HEK293 (cell line): ENCODE measurements at regions not wholly inside any gene's neighbourhood (a gene's known extent, or its start where the extent isn't known, plus 50 kb on each side); places are given as distances from the start of the nearest gene placed in this dataset.

Experiments used
- CTCF ChIA-PET: fragments of 350-600 bp; formaldehyde crosslinking; extraction: SDS; loops from one replicate; lab custom pipeline; 2021; ENCODE audit warnings: antibody characterized with exemption; lab: Yijun Ruan, JAX
- POLR2A ChIA-PET: fragments of 300-600 bp; formaldehyde crosslinking; extraction: SDS; loops from one replicate; lab custom pipeline; 2020; ENCODE audit warnings: antibody characterized with exemption, inconsistent platforms; lab: Yijun Ruan, JAX
- H3K27ac ChIP-seq: fragments of 200-500 bp; sonication (Bioruptor generic); 2 replicates; pipeline ENCODE4 v1.5.1; 2014; ENCODE audit warnings: low read depth, low read length, control low read depth, inconsistent platforms; ENCODE audit errors: extremely low read depth
- H3K36me3 ChIP-seq, 2 experiments: fragments of 200-500 bp in 1 of 2; sonication (Bioruptor generic) in 1 of 2; 1 replicate in 1 of 2; 2 replicates in 1 of 2; pipeline ENCODE4 v1.5.1; 2014 to 2017; ENCODE audit warnings: inconsistent platforms in 2 of 2, low read length in 2 of 2; ENCODE audit not compliant: control insufficient read depth in 2 of 2, insufficient read depth in 1 of 2
- H3K4me1 ChIP-seq: fragments of 200-500 bp; sonication (Bioruptor generic); 2 replicates; pipeline ENCODE4 v1.5.1; 2014; ENCODE audit warnings: mild to moderate bottlenecking, low read length, inconsistent platforms; ENCODE audit not compliant: control insufficient read depth, insufficient read depth
- H3K4me3 ChIP-seq: 2 replicates; pipeline ENCODE4 v1.5.1; 2011; ENCODE audit warnings: low read depth, mild to moderate bottlenecking, control low read depth, low read length, moderate library complexity
- H3K9me3 ChIP-seq: fragments of 200-500 bp; sonication (Bioruptor generic); 2 replicates; pipeline ENCODE4 v1.5.1; 2014; ENCODE audit warnings: low read depth, low read length, inconsistent platforms; ENCODE audit not compliant: control insufficient read depth, insufficient read depth
- ATF2 ChIP-seq: fragments of 450-650 bp; formaldehyde crosslinking; IDR thresholded peaks from 2 replicates; pipeline ENCODE4 v1.5.1; 2016; ENCODE audit warnings: missing biosample characterization, missing genetic modification characterization, low read depth
- GFI1B ChIP-seq: fragments of 450-650 bp; formaldehyde crosslinking; IDR thresholded peaks from 2 replicates; pipeline ENCODE4 v1.5.1; 2016; ENCODE audit warnings: missing biosample characterization, missing genetic modification characterization
- MYNN ChIP-seq: fragments of 450-650 bp; formaldehyde crosslinking; IDR thresholded peaks from 2 replicates; pipeline ENCODE4 v1.5.1; 2016; ENCODE audit warnings: missing biosample characterization, missing genetic modification characterization, borderline replicate concordance
- MZF1 ChIP-seq: fragments of 450-650 bp; formaldehyde crosslinking; IDR thresholded peaks from 2 replicates; pipeline ENCODE4 v1.5.1; 2017; ENCODE audit warnings: missing biosample characterization, missing genetic modification characterization, borderline replicate concordance
- PRDM10 ChIP-seq: fragments of 450-650 bp; formaldehyde crosslinking; IDR thresholded peaks from 2 replicates; pipeline ENCODE4 v1.5.1; 2016; ENCODE audit warnings: missing biosample characterization, missing genetic modification characterization
- WT1 ChIP-seq: fragments of 450-650 bp; formaldehyde crosslinking; IDR thresholded peaks from 2 replicates; pipeline ENCODE4 v1.5.1; 2016; ENCODE audit warnings: missing biosample characterization, missing genetic modification characterization
- YY2 ChIP-seq: fragments of 450-650 bp; formaldehyde crosslinking; IDR thresholded peaks from 2 replicates; pipeline ENCODE4 v1.5.1; 2016; ENCODE audit warnings: missing biosample characterization, missing genetic modification characterization
- ZBTB10 ChIP-seq: fragments of 450-650 bp; formaldehyde crosslinking; IDR thresholded peaks from 2 replicates; pipeline ENCODE4 v1.5.1; 2016; ENCODE audit warnings: missing biosample characterization, missing genetic modification characterization
- ZBTB21 ChIP-seq: fragments of 450-650 bp; formaldehyde crosslinking; IDR thresholded peaks from 2 replicates; pipeline ENCODE4 v1.5.1; 2017; ENCODE audit warnings: missing biosample characterization, missing genetic modification characterization
- ZNF112 ChIP-seq: fragments of 450-650 bp; formaldehyde crosslinking; IDR thresholded peaks from 2 replicates; pipeline ENCODE4 v1.5.0; 2017; ENCODE audit warnings: missing biosample characterization, missing genetic modification characterization
- ZNF132 ChIP-seq: fragments of 450-650 bp; formaldehyde crosslinking; IDR thresholded peaks from 2 replicates; pipeline ENCODE4 v1.5.1; 2017; ENCODE audit warnings: missing biosample characterization, missing genetic modification characterization, borderline replicate concordance
- ZNF169 ChIP-seq: fragments of 450-650 bp; formaldehyde crosslinking; IDR thresholded peaks from 2 replicates; pipeline ENCODE4 v1.5.1; 2016; ENCODE audit warnings: missing biosample characterization, missing genetic modification characterization
- ZNF175 ChIP-seq: fragments of 450-650 bp; formaldehyde crosslinking; IDR thresholded peaks from 2 replicates; pipeline ENCODE4 v1.5.1; 2016; ENCODE audit warnings: missing biosample characterization, missing genetic modification characterization
- ZNF202 ChIP-seq: fragments of 450-650 bp; formaldehyde crosslinking; IDR thresholded peaks from 2 replicates; pipeline ENCODE4 v1.5.1; 2016; ENCODE audit warnings: missing biosample characterization, missing genetic modification characterization, borderline replicate concordance
- ZNF23 ChIP-seq: fragments of 450-650 bp; formaldehyde crosslinking; IDR thresholded peaks from 2 replicates; pipeline ENCODE4 v1.5.1; 2016; ENCODE audit warnings: missing biosample characterization, missing genetic modification characterization, borderline replicate concordance
- ZNF335 ChIP-seq: fragments of 450-650 bp; formaldehyde crosslinking; conservative IDR thresholded peaks from 2 replicates; pipeline ENCODE4 v1.5.1; 2016; ENCODE audit warnings: missing biosample characterization, missing genetic modification characterization
- ZNF354C ChIP-seq: fragments of 450-650 bp; formaldehyde crosslinking; IDR thresholded peaks from 2 replicates; pipeline ENCODE4 v1.5.1; 2016; ENCODE audit warnings: missing biosample characterization, missing genetic modification characterization, low read depth, borderline replicate concordance
- ZNF391 ChIP-seq: fragments of 450-650 bp; formaldehyde crosslinking; IDR thresholded peaks from 2 replicates; pipeline ENCODE4 v1.5.1; 2016; ENCODE audit warnings: low read depth, missing biosample characterization, missing genetic modification characterization, borderline replicate concordance
- ZNF629 ChIP-seq: fragments of 450-650 bp; formaldehyde crosslinking; IDR thresholded peaks from 2 replicates; pipeline ENCODE4 v1.5.1; 2017; ENCODE audit warnings: missing biosample characterization, missing genetic modification characterization
- ZNF792 ChIP-seq: fragments of 450-650 bp; formaldehyde crosslinking; IDR thresholded peaks from 2 replicates; pipeline ENCODE4 v1.5.1; 2016; ENCODE audit warnings: missing biosample characterization, missing genetic modification characterization
- ZSCAN18 ChIP-seq: fragments of 450-650 bp; formaldehyde crosslinking; IDR thresholded peaks from 2 replicates; pipeline ENCODE4 v1.5.1; 2016; ENCODE audit warnings: missing biosample characterization, missing genetic modification characterization

- no peak for TF ChIP-seq PRDM10 (tag by site-specific recombination)
- TF ChIP-seq MYNN (tag by site-specific recombination): no peak
- no peak for TF ChIP-seq ZSCAN18 (tag by site-specific recombination)
Observed at GRCh38 chr15:69510556-69510955, 57.9 kb downstream of the RPLP1 start (continued).

GRCh38 chr15:69511015-69511414, 58.4 kb downstream of the RPLP1 start:
- H3K9me3 ChIP-seq: no peaks in the 10 kb centered on the region
- ChIA-PET CTCF (interaction anchor here (0.8 to 1.5 kb wide), 2 partner anchors 8 to 66 kb away, joined by 3 to 6 read pairs; no protein-coding TSS in a partner anchor), POLR2A (no interaction called here)
- no peak for TF ChIP-seq YY2 (tag by site-specific recombination)
- no peak for TF ChIP-seq ZNF629 (tag by site-specific recombination)
- no peak for TF ChIP-seq WT1 (tag by site-specific recombination)
- no peak for TF ChIP-seq MZF1 (tag by site-specific recombination)
- no peak for TF ChIP-seq ZNF169 (tag by site-specific recombination)
- no peak for TF ChIP-seq ZNF23 (tag by site-specific recombination)
- no peak for TF ChIP-seq GFI1B (tag by site-specific recombination)
- TF ChIP-seq ZBTB10 (tag by site-specific recombination): no peak
- TF ChIP-seq ZNF335: no peak
- no peak for TF ChIP-seq ZNF354C (tag by site-specific recombination)
- TF ChIP-seq ATF2 (tag by site-specific recombination): no peak
- no peak for TF ChIP-seq ZNF112 (tag by site-specific recombination)
- no peak for TF ChIP-seq ZNF202
- no peak for TF ChIP-seq ZBTB21 (tag by site-specific recombination)
- TF ChIP-seq ZNF792 (tag by site-specific recombination): no peak
- TF ChIP-seq ZNF391 (tag by site-specific recombination): no peak
- no peak for TF ChIP-seq ZNF175 (tag by site-specific recombination)
- no peak for TF ChIP-seq ZNF132 (tag by site-specific recombination)
- H3K4me3 ChIP-seq: no peak overlapping the region
- no peak overlapping the region for H3K27ac ChIP-seq
- H3K36me3 ChIP-seq: no peaks in the 10 kb centered on the region
- H3K4me1 ChIP-seq: no peaks in the 10 kb centered on the region
